ENCODE measurements at regions not wholly inside any gene's neighbourhood (a gene's known extent, or its start where the extent isn't known, plus 50 kb on each side); places are given as distances from the start of the nearest gene placed in this dataset.

DNA sequence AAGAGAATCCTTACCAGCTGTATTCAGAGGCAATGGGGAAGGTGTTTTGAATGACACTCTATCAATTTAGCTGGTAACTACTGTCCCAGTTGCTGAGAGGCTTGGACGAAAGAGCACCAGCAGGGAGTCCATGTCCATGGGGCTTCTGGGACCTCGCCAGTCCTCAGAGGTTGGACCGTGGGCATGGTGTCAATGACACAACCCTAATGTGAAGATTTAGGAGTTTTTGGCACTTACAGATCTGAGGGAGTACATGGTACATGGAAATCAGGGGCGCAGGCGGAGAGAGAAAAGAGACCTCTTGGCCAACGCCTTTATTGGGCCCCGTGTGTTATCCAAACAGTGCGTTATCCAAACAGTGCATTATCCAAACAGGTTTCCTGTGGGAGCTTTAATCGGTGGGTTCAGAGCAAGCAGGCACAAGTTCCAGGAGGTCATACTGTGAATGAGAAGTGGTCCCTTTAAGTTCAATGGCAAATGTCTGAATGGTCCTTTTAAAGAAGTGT, 169.1 kb upstream of the B3GAT1 start:
- WGBS, 4 donors, result 83 to 96% (median 84%) methylated on average over 7 to 9 of the region's 9 CpGs
- no peaks in the 10 kb centered on the region for H3K36me3 ChIP-seq (replicated peaks in 1 of 2)
- no peak overlapping the region for H3K27ac ChIP-seq
- peaks cover 3 to 9% of the 10 kb centered on the region in 2 donors for H3K4me1 ChIP-seq (replicated peaks in 1 of 2)
- H3K9me3 ChIP-seq (replicated peaks in 1 of 3), result no peaks in the 10 kb centered on the region
- DNase-seq, result peak in 1 of 7 donors; percentile 20
- H3K27me3 ChIP-seq, result no peaks in the 10 kb centered on the region
- no peak for TF ChIP-seq POLR2A (IDR thresholded peaks at IDR 0.05)
- TF ChIP-seq, protein P1, sequence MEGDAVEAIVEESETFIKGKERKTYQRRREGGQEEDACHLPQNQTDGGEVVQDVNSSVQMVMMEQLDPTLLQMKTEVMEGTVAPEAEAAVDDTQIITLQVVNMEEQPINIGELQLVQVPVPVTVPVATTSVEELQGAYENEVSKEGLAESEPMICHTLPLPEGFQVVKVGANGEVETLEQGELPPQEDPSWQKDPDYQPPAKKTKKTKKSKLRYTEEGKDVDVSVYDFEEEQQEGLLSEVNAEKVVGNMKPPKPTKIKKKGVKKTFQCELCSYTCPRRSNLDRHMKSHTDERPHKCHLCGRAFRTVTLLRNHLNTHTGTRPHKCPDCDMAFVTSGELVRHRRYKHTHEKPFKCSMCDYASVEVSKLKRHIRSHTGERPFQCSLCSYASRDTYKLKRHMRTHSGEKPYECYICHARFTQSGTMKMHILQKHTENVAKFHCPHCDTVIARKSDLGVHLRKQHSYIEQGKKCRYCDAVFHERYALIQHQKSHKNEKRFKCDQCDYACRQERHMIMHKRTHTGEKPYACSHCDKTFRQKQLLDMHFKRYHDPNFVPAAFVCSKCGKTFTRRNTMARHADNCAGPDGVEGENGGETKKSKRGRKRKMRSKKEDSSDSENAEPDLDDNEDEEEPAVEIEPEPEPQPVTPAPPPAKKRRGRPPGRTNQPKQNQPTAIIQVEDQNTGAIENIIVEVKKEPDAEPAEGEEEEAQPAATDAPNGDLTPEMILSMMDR (IDR thresholded peaks at IDR 0.05), result no peak
- no peak overlapping the region for H3K4me3 ChIP-seq
- intact Hi-C loops (cut with DNase I), result no loop called here

DNA sequence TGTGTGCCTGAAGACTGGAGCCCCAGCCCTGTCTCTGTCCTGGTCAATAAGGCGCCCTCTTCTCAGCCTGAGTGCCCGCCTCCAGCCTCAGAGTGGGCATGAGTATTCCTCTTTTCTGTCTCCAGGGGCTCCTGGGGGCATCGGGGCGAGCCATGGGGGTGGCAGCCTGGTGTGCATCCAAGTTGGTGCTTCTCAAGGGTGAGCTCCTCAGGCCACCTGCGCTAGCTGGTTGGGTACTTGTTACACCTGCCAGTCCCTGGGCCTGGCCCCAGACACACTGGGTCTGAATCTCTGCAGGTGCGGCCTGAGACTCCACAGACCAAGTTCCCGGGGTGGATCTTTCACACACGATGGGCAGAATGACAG, 168.6 kb upstream of the B3GAT1 start:
- no peak for TF ChIP-seq POLR2A (IDR thresholded peaks at IDR 0.05)
- TF ChIP-seq, protein P1 (IDR thresholded peaks at IDR 0.05), result no peak
- DNase-seq, result no peak
- 88 to 93% (median 91%) methylated on average over 8 of the region's 8 CpGs; no CpG with 5 or more reads in 1 of the 4 donors for whole genome bisulfite sequencing, 4 donors
- no peaks in the 10 kb centered on the region for H3K36me3 ChIP-seq (replicated peaks in 1 of 2)
- intact Hi-C loops (cut with DNase I), result no loop called here
- H3K9me3 ChIP-seq (replicated peaks in 1 of 3), result no peaks in the 10 kb centered on the region
- peaks cover 3 to 9% of the 10 kb centered on the region in 2 donors for H3K4me1 ChIP-seq (replicated peaks in 1 of 2)
- H3K4me3 ChIP-seq, result no peak overlapping the region
- no peaks in the 10 kb centered on the region for H3K27me3 ChIP-seq
- H3K27ac ChIP-seq, result no peak overlapping the region

DNA sequence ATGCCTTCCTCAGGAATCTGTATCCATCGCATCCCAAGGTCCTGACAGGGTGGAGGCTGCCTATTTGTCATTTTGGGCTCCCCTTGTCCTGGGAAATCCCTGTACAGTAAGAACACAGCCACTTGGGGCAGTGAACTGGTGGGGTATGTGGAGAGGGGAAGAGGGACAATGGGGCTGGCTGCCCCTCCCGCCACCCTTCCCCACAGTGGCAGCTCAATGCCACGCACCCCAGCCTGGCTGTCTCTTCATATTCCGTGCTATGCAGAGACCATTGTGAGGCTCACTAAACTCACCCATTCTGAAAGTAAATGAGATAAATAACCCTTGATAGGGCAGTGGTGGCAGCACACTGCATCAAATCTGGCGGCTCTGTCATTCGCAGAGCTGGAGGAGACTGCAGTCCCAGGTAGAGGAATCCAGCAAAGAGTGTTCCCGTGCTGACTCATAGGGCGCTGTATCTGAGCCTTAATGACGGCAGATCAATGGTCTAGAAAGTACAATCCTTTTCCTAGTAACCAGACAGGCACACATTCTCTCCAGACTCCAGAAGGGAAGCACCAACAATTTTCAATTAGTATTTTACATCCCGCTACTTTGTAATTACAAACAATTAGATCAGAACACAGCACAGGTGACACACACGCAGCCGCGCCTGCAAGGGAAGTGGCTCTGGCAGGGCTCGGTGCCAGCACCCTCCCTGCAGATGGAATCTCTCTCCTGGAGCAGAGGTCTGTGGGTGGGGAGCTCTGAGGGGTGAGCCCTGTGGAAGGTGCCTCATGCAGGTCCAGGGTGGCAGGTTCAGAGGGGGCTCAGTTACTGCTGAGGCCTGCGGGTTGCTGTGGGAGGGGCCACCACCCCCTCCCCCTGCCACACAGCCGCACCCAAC, 167.9 kb upstream of the B3GAT1 start:
- Histone ChIP-seq H3K27me3 (no peaks in the 10 kb centered on the region), H3K4me3 (no peak overlapping the region), H3K9me3 (replicated peaks in 1 of 3) (no peaks in the 10 kb centered on the region), H3K27ac (no peak overlapping the region), H3K36me3 (replicated peaks in 1 of 2) (no peaks in the 10 kb centered on the region), H3K4me1 (replicated peaks in 1 of 2) (peaks cover 3 to 9% of the 10 kb centered on the region in 2 donors)
- TF ChIP-seq, protein P1 (IDR thresholded peaks at IDR 0.05), result no peak
- no peak for TF ChIP-seq POLR2A (IDR thresholded peaks at IDR 0.05)
- 64 to 72% (median 70%) methylated on average over 9 to 16 of the region's 16 CpGs for WGBS, 4 donors
- intact Hi-C loops (cut with DNase I), result no loop called here
- DNase-seq, result peak in 1 of 7 donors; percentile 50

DNA sequence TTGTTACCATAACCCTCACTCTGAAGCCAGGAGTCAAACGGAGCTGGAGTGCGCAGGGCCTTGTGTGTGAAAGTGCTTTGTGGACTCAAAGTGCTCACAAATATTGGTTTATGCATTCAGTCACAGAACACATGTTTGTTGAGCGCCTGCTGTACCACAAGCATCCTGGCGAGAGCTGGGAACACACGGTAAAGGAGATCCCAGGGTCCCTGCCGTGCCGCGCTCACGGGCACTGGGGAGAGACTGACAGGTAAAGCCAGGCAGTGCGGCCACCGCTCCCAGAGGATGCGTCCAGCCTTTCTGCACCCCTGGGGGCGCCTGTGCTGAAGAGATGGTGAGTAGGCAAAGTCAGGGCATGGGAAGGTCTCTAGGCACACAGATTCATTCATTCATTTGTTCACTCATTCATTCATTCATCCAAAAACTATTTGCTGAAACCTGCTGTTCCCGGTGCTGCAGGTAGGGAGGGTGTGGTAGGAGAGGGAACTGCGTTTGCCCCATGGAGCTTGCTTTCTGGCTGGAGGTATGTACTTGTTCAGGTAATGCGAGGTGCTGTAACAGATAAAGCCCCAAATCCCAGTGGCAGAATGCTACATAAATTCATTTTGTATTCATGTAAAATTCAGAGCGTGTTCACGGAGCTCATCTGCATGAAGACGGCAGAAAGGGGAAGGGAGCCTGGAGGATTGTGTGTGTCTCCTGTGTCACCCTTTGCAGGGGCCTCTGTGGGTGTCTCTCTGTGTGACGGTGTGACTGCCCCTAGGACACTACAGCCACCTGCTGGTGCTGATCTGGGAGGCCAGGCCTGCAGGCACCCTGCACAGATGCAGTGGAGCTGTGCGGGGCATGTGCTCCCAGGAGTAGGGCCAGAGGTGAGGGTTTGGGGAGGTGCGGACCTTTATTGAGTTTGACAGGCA, 167.0 kb upstream of the B3GAT1 start:
- DNase-seq, result peak in 1 of 7 donors; percentile 51
- TF ChIP-seq, protein P1 (IDR thresholded peaks at IDR 0.05), result no peak
- no peak for TF ChIP-seq POLR2A (IDR thresholded peaks at IDR 0.05)
- Histone ChIP-seq H3K4me1 (replicated peaks in 1 of 2) (peaks cover 0 to 1% of the 10 kb centered on the region in 2 donors), H3K27me3 (no peaks in the 10 kb centered on the region), H3K36me3 (replicated peaks in 1 of 2) (no peaks in the 10 kb centered on the region), H3K9me3 (replicated peaks in 1 of 3) (no peaks in the 10 kb centered on the region), H3K27ac (no peak overlapping the region), H3K4me3 (no peak overlapping the region)
- intact Hi-C loops (cut with DNase I), result no loop called here
- 74 to 80% (median 76%) methylated on average over 16 to 22 of the region's 22 CpGs for WGBS, 4 donors

All from adrenal gland (tissue), 9 donors.